Fibroblast of lung (primary cell): ENCODE measurements at regions not wholly inside any gene's neighbourhood (a gene's known extent, or its start where the extent isn't known, plus 50 kb on each side); places are given as distances from the start of the nearest gene placed in this dataset.

Source experiments
- CTCF ChIP-seq, 2 donors: IDR thresholded peaks in 1 of 2; conservative IDR thresholded peaks in 1 of 2; 1 replicate in 1 of 2; 2 replicates in 1 of 2; pipeline ENCODE4 v1.5.1; 2011 to 2012; ENCODE audit warnings: low read length in 2 of 2, control low read depth in 1 of 2, inconsistent platforms in 1 of 2, low read depth in 1 of 2, mild to moderate bottlenecking in 1 of 2
- EZH2 ChIP-seq: IDR thresholded peaks from 2 replicates; pipeline ENCODE4 v1.5.1; 2012; ENCODE audit warnings: low read length, control low read depth, mild to moderate bottlenecking; ENCODE audit errors: missing control alignments

- no peak for TF ChIP-seq CTCF (conservative IDR thresholded peaks at IDR 0.05 in 1 of 2, IDR thresholded peaks at IDR 0.05 in 1 of 2; ENCODE audit: low read depth in 1 of 2, low read length in 2 of 2)
- no peak for TF ChIP-seq EZH2
These were observed 445.5 kb upstream of the TBL1XR1 start for GRCh38 chr3:177642804-177643125.
